ENCODE measurements at regions not wholly inside any gene's neighbourhood (a gene's known extent, or its start where the extent isn't known, plus 50 kb on each side); places are given as distances from the start of the nearest gene placed in this dataset.

GRCh38 chr18:56407646-56408180 is 230.7 kb downstream of the TXNL1 start:
- WGBS, 3 donors, result 89 to 94% (median 91%) methylated on average over 4 of the region's 4 CpGs
- DNase-seq, result no peak
- TF ChIP-seq EP300 (IDR thresholded peaks at IDR 0.05) (no peak), POLR2A (IDR thresholded peaks at IDR 0.05) (no peak), CTCF (IDR thresholded peaks at IDR 0.05) (no peak)
- Histone ChIP-seq H3K27ac (no peak overlapping the region), H3K4me1 (ENCODE audit: insufficient read depth) (no peaks in the 10 kb centered on the region), H3K9me3 (no peaks in the 10 kb centered on the region), H3K4me3 (no peak overlapping the region), H3K27me3 (no peaks in the 10 kb centered on the region), H3K36me3 (no peaks in the 10 kb centered on the region)
- intact Hi-C loops (cut with DNase I), result no loop called here

- Histone ChIP-seq H3K27ac (no peak overlapping the region), H3K36me3 (no peaks in the 10 kb centered on the region), H3K27me3 (no peaks in the 10 kb centered on the region), H3K4me3 (no peak overlapping the region), H3K4me1 (ENCODE audit: insufficient read depth) (no peaks in the 10 kb centered on the region), H3K9me3 (no peaks in the 10 kb centered on the region)
- intact Hi-C loops (cut with DNase I), result no loop called here
- no peak for DNase-seq
- 58 to 80% (median 68%) methylated on average over 1 of the region's 1 CpG for WGBS, 3 donors
- no peak for TF ChIP-seq CTCF (IDR thresholded peaks at IDR 0.05)
- TF ChIP-seq EP300 (IDR thresholded peaks at IDR 0.05), result no peak
- no peak for TF ChIP-seq POLR2A (IDR thresholded peaks at IDR 0.05)
These were observed 235.4 kb downstream of the TXNL1 start for GRCh38 chr18:56402872-56403516.

- Histone ChIP-seq H3K27ac (no peak overlapping the region), H3K27me3 (no peaks in the 10 kb centered on the region), H3K4me1 (ENCODE audit: insufficient read depth) (no peaks in the 10 kb centered on the region), H3K9me3 (no peaks in the 10 kb centered on the region), H3K4me3 (no peak overlapping the region), H3K36me3 (no peaks in the 10 kb centered on the region)
- TF ChIP-seq POLR2A (IDR thresholded peaks at IDR 0.05), result no peak
- no peak for TF ChIP-seq EP300 (IDR thresholded peaks at IDR 0.05)
- TF ChIP-seq CTCF (IDR thresholded peaks at IDR 0.05), result no peak
- 92 to 93% (median 92%) methylated on average over 3 of the region's 3 CpGs for WGBS, 3 donors
- intact Hi-C loops (cut with DNase I), result no loop called here
- no peak for DNase-seq
These were observed 244.5 kb downstream of the TXNL1 start for GRCh38 chr18:56393870-56394269.

GRCh38 chr18:56391931-56392590 is 246.3 kb downstream of the TXNL1 start:
- intact Hi-C loops (cut with DNase I), result no loop called here
- 47 to 70% (median 62%) methylated on average over 3 of the region's 3 CpGs for WGBS, 3 donors
- TF ChIP-seq POLR2A (IDR thresholded peaks at IDR 0.05), result no peak
- TF ChIP-seq CTCF (IDR thresholded peaks at IDR 0.05), result no peak
- TF ChIP-seq EP300 (IDR thresholded peaks at IDR 0.05), result no peak
- H3K36me3 ChIP-seq, result no peaks in the 10 kb centered on the region
- H3K4me1 ChIP-seq (ENCODE audit: insufficient read depth), result no peaks in the 10 kb centered on the region
- no peak for DNase-seq
- H3K27me3 ChIP-seq, result no peaks in the 10 kb centered on the region
- no peak overlapping the region for H3K27ac ChIP-seq
- H3K4me3 ChIP-seq, result no peak overlapping the region
- no peaks in the 10 kb centered on the region for H3K9me3 ChIP-seq

Data from ovary (tissue), 7 donors.